Dermis blood vessel endothelial cell (primary cell): ENCODE measurements at regions not wholly inside any gene's neighbourhood (a gene's known extent, or its start where the extent isn't known, plus 50 kb on each side); places are given as distances from the start of the nearest gene placed in this dataset.

Experiments
- DNase-seq: peaks from one replicate; pipeline ENCODE4 v3.0.0; 2010

- no peak for DNase-seq
These were observed 1470.8 kb upstream of the TENM4 start for GRCh38 chr11:80911666-80912065.

GRCh38 chr11:80900265-80900664, 1459.4 kb upstream of the TENM4 start:
- no peak for DNase-seq

- no peak for DNase-seq
These were observed 1458.6 kb upstream of the TENM4 start for GRCh38 chr11:80899381-80899780.

- no peak for DNase-seq
These were observed 1458.1 kb upstream of the TENM4 start for GRCh38 chr11:80898910-80899309.

- no peak for DNase-seq
These were observed 1445.9 kb upstream of the TENM4 start for GRCh38 chr11:80886684-80887083.

GRCh38 chr11:80873310-80873999, 1432.6 kb upstream of the TENM4 start:
- peak; percentile 6 for DNase-seq

GRCh38 chr11:80872116-80872728, 1431.4 kb upstream of the TENM4 start:
- no peak for DNase-seq

GRCh38 chr11:80868831-80869230, 1428.0 kb upstream of the TENM4 start:
- DNase-seq = no peak

GRCh38 chr11:80862011-80862410, 1421.2 kb upstream of the TENM4 start:
- no peak for DNase-seq

- no peak for DNase-seq
These were observed 1420.4 kb upstream of the TENM4 start for GRCh38 chr11:80861193-80861592.

- peak; percentile 7 for DNase-seq
These were observed 1419.8 kb upstream of the TENM4 start for GRCh38 chr11:80860632-80861031.

GRCh38 chr11:80856066-80856465, 1415.2 kb upstream of the TENM4 start:
- DNase-seq = no peak

GRCh38 chr11:80855426-80855825, 1414.6 kb upstream of the TENM4 start:
- no peak for DNase-seq

- DNase-seq = no peak
These were observed 1408.4 kb upstream of the TENM4 start for GRCh38 chr11:80849253-80849652.

GRCh38 chr11:80846979-80847378, 1406.1 kb upstream of the TENM4 start:
- peak; percentile 2 for DNase-seq

GRCh38 chr11:80846442-80846841, 1405.6 kb upstream of the TENM4 start:
- DNase-seq = no peak

GRCh38 chr11:80844110-80844819, 1403.4 kb upstream of the TENM4 start:
- no peak for DNase-seq

- no peak for DNase-seq
These were observed 1402.6 kb upstream of the TENM4 start for GRCh38 chr11:80843266-80843974.

- DNase-seq = no peak
These were observed 1401.4 kb upstream of the TENM4 start for GRCh38 chr11:80842246-80842645.

GRCh38 chr11:80841675-80842074, 1400.8 kb upstream of the TENM4 start:
- DNase-seq = no peak

- DNase-seq = no peak
These were observed 1397.3 kb upstream of the TENM4 start for GRCh38 chr11:80838153-80838552.

GRCh38 chr11:80837051-80837450, 1396.2 kb upstream of the TENM4 start:
- DNase-seq = no peak

GRCh38 chr11:80831374-80831773, 1390.5 kb upstream of the TENM4 start:
- no peak for DNase-seq
